ENCODE measurements at regions not wholly inside any gene's neighbourhood (a gene's known extent, or its start where the extent isn't known, plus 50 kb on each side); places are given as distances from the start of the nearest gene placed in this dataset.
A peak's percentile ranks its signal among the peaks of the same experiment; 100 is the strongest.

- Mint-ChIP-seq H3K27ac (peak overlapping the region; percentile 96), H3K9me3 (no peaks in the 10 kb centered on the region), H3K4me3 (no peak overlapping the region), H3K27me3 (ENCODE audit: low read depth) (no peaks in the 10 kb centered on the region), H3K4me1 (peaks cover 55% of the 10 kb centered on the region), H3K36me3 (0 out of 2 replicates have a peak, but pooled peaks cover 3% of the 10 kb centered on the region)
- TF ChIP-seq ZNF232 (CRISPR knock-in tag; IDR thresholded peaks at IDR 0.05) (no peak), E2F5 (CRISPR knock-in tag; IDR thresholded peaks at IDR 0.05) (no peak), ZNF425 (CRISPR knock-in tag; conservative IDR thresholded peaks at IDR 0.05) (no peak), GRHL2 (CRISPR knock-in tag; IDR thresholded peaks at IDR 0.05; ENCODE audit: insufficient replicate concordance, severe bottlenecking) (no peak), SP1 (CRISPR knock-in tag; conservative IDR thresholded peaks at IDR 0.05) (no peak), ETV6 (CRISPR knock-in tag; IDR thresholded peaks at IDR 0.05) (no peak; the same call in 1 of the 2 replicates), ATF2 (CRISPR knock-in tag; IDR thresholded peaks at IDR 0.05; ENCODE audit: borderline replicate concordance, low read depth) (no peak), ZBTB43 (CRISPR knock-in tag; IDR thresholded peaks at IDR 0.05) (no peak), ERG (CRISPR knock-in tag; IDR thresholded peaks at IDR 0.05) (no peak), HMGXB4 (CRISPR knock-in tag; IDR thresholded peaks at IDR 0.05) (no peak), IRF1 (CRISPR knock-in tag; IDR thresholded peaks at IDR 0.05) (no peak), USF1 (CRISPR knock-in tag; IDR thresholded peaks at IDR 0.05) (peak; percentile 69), GABPB1 (CRISPR knock-in tag; IDR thresholded peaks at IDR 0.05) (no peak), USF2 (CRISPR knock-in tag; IDR thresholded peaks at IDR 0.05) (peak; percentile 70), MLX (CRISPR knock-in tag; IDR thresholded peaks at IDR 0.05) (no peak), ZSCAN18 (CRISPR knock-in tag; IDR thresholded peaks at IDR 0.05) (no peak), MAX (CRISPR knock-in tag; IDR thresholded peaks at IDR 0.05) (0 out of 2 replicates have a peak, but pooled peaks have one; percentile 18)
- CTCF ChIA-PET, result interaction anchor here (1.5 kb wide), 1 partner anchor 159 kb away, joined by 3 read pairs; no protein-coding TSS in a partner anchor
- ATAC-seq, result no peak
- DNase-seq (ENCODE audit: low spot score), result no peak
- POLR2A ChIA-PET, result no interaction called here
These were observed 174.2 kb upstream of the JADE1 start for GRCh38 chr4:128635141-128635954.
